ENCODE measurements at regions not wholly inside any gene's neighbourhood (a gene's known extent, or its start where the extent isn't known, plus 50 kb on each side); places are given as distances from the start of the nearest gene placed in this dataset.

DNA sequence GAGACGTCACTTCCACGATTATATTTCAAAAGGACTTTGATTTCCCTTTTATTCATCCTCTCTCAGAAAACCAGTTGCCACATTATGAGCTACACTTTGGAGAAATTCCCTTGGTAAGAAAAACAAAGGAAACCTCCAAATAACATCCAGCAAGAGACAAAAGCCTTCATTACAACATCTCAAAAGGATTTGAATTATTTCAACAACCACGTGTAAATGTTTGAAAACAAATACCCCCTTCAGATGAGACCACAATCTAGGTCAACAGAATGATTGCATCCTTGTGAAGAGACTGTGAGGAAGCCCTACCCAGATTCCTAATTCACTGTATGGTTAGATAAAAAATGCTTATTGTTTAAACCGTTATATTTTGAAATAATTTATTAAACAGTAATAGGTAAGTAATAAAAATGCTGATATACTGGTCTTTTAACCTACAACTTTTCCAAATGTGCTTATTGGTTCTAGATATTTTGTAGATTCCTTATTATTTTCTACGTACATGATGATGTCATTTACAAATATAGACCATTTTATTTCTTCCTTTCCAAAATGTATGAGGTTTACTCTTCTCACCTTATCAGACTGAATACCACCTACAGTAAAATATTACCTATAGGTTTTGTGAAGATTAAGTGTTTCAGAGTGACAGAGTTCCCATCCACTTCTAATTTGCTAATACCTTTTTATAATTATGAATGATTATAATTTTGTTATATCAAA, 922.7 kb upstream of the CHAC2 start:
- TF ChIP-seq ZNF585B (tag by site-specific recombination; IDR thresholded peaks at IDR 0.05) (no peak), ZNF521 (tag by site-specific recombination; IDR thresholded peaks at IDR 0.05) (no peak), TCF7L2 (IDR thresholded peaks at IDR 0.05; ENCODE audit: borderline replicate concordance, low read depth, low read length) (no peak), GLI4 (tag by site-specific recombination; IDR thresholded peaks at IDR 0.05) (no peak), TRIM28 (IDR thresholded peaks at IDR 0.05; ENCODE audit: borderline replicate concordance, low read length) (no peak), ZNF174 (tag by site-specific recombination; IDR thresholded peaks at IDR 0.05) (no peak), ZNF274 (IDR thresholded peaks at IDR 0.05; ENCODE audit: low read length) (no peak), ZNF274 (tag by site-specific recombination; IDR thresholded peaks at IDR 0.05; ENCODE audit: borderline replicate concordance) (no peak), ZBTB7A (tag by site-specific recombination; IDR thresholded peaks at IDR 0.05; ENCODE audit: low read depth) (no peak)
- TF ChIP-seq, protein P1, sequence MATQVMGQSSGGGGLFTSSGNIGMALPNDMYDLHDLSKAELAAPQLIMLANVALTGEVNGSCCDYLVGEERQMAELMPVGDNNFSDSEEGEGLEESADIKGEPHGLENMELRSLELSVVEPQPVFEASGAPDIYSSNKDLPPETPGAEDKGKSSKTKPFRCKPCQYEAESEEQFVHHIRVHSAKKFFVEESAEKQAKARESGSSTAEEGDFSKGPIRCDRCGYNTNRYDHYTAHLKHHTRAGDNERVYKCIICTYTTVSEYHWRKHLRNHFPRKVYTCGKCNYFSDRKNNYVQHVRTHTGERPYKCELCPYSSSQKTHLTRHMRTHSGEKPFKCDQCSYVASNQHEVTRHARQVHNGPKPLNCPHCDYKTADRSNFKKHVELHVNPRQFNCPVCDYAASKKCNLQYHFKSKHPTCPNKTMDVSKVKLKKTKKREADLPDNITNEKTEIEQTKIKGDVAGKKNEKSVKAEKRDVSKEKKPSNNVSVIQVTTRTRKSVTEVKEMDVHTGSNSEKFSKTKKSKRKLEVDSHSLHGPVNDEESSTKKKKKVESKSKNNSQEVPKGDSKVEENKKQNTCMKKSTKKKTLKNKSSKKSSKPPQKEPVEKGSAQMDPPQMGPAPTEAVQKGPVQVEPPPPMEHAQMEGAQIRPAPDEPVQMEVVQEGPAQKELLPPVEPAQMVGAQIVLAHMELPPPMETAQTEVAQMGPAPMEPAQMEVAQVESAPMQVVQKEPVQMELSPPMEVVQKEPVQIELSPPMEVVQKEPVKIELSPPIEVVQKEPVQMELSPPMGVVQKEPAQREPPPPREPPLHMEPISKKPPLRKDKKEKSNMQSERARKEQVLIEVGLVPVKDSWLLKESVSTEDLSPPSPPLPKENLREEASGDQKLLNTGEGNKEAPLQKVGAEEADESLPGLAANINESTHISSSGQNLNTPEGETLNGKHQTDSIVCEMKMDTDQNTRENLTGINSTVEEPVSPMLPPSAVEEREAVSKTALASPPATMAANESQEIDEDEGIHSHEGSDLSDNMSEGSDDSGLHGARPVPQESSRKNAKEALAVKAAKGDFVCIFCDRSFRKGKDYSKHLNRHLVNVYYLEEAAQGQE (tag by site-specific recombination; IDR thresholded peaks at IDR 0.05): no peak
- TF ChIP-seq, protein P2, sequence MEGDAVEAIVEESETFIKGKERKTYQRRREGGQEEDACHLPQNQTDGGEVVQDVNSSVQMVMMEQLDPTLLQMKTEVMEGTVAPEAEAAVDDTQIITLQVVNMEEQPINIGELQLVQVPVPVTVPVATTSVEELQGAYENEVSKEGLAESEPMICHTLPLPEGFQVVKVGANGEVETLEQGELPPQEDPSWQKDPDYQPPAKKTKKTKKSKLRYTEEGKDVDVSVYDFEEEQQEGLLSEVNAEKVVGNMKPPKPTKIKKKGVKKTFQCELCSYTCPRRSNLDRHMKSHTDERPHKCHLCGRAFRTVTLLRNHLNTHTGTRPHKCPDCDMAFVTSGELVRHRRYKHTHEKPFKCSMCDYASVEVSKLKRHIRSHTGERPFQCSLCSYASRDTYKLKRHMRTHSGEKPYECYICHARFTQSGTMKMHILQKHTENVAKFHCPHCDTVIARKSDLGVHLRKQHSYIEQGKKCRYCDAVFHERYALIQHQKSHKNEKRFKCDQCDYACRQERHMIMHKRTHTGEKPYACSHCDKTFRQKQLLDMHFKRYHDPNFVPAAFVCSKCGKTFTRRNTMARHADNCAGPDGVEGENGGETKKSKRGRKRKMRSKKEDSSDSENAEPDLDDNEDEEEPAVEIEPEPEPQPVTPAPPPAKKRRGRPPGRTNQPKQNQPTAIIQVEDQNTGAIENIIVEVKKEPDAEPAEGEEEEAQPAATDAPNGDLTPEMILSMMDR (tag by site-specific recombination; IDR thresholded peaks at IDR 0.05): no peak
- TF ChIP-seq, protein P3, sequence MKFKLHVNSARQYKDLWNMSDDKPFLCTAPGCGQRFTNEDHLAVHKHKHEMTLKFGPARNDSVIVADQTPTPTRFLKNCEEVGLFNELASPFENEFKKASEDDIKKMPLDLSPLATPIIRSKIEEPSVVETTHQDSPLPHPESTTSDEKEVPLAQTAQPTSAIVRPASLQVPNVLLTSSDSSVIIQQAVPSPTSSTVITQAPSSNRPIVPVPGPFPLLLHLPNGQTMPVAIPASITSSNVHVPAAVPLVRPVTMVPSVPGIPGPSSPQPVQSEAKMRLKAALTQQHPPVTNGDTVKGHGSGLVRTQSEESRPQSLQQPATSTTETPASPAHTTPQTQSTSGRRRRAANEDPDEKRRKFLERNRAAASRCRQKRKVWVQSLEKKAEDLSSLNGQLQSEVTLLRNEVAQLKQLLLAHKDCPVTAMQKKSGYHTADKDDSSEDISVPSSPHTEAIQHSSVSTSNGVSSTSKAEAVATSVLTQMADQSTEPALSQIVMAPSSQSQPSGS (tag by site-specific recombination; IDR thresholded peaks at IDR 0.05; ENCODE audit: low read depth): no peak
- TF ChIP-seq, protein P4, sequence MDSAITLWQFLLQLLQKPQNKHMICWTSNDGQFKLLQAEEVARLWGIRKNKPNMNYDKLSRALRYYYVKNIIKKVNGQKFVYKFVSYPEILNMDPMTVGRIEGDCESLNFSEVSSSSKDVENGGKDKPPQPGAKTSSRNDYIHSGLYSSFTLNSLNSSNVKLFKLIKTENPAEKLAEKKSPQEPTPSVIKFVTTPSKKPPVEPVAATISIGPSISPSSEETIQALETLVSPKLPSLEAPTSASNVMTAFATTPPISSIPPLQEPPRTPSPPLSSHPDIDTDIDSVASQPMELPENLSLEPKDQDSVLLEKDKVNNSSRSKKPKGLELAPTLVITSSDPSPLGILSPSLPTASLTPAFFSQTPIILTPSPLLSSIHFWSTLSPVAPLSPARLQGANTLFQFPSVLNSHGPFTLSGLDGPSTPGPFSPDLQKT (IDR thresholded peaks at IDR 0.05; ENCODE audit: borderline replicate concordance, low read depth, low read length): no peak
- TF ChIP-seq, protein P5, sequence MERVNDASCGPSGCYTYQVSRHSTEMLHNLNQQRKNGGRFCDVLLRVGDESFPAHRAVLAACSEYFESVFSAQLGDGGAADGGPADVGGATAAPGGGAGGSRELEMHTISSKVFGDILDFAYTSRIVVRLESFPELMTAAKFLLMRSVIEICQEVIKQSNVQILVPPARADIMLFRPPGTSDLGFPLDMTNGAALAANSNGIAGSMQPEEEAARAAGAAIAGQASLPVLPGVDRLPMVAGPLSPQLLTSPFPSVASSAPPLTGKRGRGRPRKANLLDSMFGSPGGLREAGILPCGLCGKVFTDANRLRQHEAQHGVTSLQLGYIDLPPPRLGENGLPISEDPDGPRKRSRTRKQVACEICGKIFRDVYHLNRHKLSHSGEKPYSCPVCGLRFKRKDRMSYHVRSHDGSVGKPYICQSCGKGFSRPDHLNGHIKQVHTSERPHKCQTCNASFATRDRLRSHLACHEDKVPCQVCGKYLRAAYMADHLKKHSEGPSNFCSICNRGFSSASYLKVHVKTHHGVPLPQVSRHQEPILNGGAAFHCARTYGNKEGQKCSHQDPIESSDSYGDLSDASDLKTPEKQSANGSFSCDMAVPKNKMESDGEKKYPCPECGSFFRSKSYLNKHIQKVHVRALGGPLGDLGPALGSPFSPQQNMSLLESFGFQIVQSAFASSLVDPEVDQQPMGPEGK (tag by site-specific recombination; IDR thresholded peaks at IDR 0.05): no peak
